K562 (cell line): ENCODE measurements at regions not wholly inside any gene's neighbourhood (a gene's known extent, or its start where the extent isn't known, plus 50 kb on each side); places are given as distances from the start of the nearest gene placed in this dataset.

Experiments used
- ATAC-seq: fragments of 200-7000 bp; cut with Tn5 transposase; 3 replicates; pipeline ENCODE4 v1.9.1; 2020; ENCODE audit warnings: moderate library complexity
- BruUV-seq: library from RNA; stranded (reverse); fragments of 400-500 nt; replicated peaks from 2 replicates; lab custom pipeline; 2021; lab: Mats Ljungman, UMichigan
- CTCF ChIA-PET: fragments of 300-600 bp; formaldehyde crosslinking; extraction: SDS; loops from one replicate; lab custom pipeline; 2021; ENCODE audit warnings: low intra/inter-chr PET ratio; lab: Yijun Ruan, JAX
- POLR2A ChIA-PET: fragments of 300-600, 350-650 bp; sonication (Branson Sonifier 250); formaldehyde crosslinking; extraction: SDS; loops from one replicate; lab custom pipeline; 2021; ENCODE audit warnings: antibody characterized with exemption, inconsistent platforms; lab: Yijun Ruan, JAX
- DNase-seq, 4 experiments: peaks; one replicate each; pipeline versions ENCODE4 v3.0.0 to v3.0.0-alpha.2; 2011 to 2018; ENCODE audit warnings: low spot score in 3 of 4, mixed read lengths in 3 of 4; ENCODE audit errors: extremely low read depth in 1 of 4
- FAIRE-seq: peaks from 2 replicates; lab custom pipeline; 2011; peaks lifted over from hg19 to GRCh38; lab: Jason Lieb, UNC
- H2AFZ ChIP-seq: 2 replicates; pipeline ENCODE4 v1.6.0; 2011; ENCODE audit warnings: low read depth, low read length, control low read depth, inconsistent platforms
- H3K27ac ChIP-seq: fragments of 200-600 bp; 3 replicates; pipeline ENCODE4 v1.8.0; 2011; ENCODE audit warnings: low read depth, mild to moderate bottlenecking, control low read depth, inconsistent platforms, low read length, moderate library complexity, mixed read lengths; ENCODE audit errors: extremely low read depth
- H3K27me3 ChIP-seq, 2 experiments: fragments of 300-600 bp in 1 of 2; 2 replicates in 1 of 2; 3 replicates in 1 of 2; pipeline versions ENCODE4 v1.6.0 to v1.8.0; 2011; ENCODE audit warnings: inconsistent platforms in 2 of 2, low read length in 2 of 2, mild to moderate bottlenecking in 1 of 2, mixed read lengths in 1 of 2, moderate library complexity in 1 of 2; ENCODE audit not compliant: control insufficient read depth in 2 of 2, insufficient read depth in 2 of 2
- H3K36me3 ChIP-seq: fragments of 300-600 bp; 3 replicates; pipeline ENCODE4 v1.8.0; 2011; ENCODE audit warnings: mild to moderate bottlenecking, low read length, inconsistent platforms; ENCODE audit not compliant: control insufficient read depth, insufficient read depth
- H3K4me1 ChIP-seq, 2 experiments: fragments of 200-600 bp in 1 of 2; replicated peaks in 1 of 2; 2 replicates in 1 of 2; 3 replicates in 1 of 2; pipeline versions ENCODE4 v1.5.1 to v1.8.0; 2011; ENCODE audit warnings: inconsistent platforms in 2 of 2, low read length in 2 of 2, mild to moderate bottlenecking in 1 of 2, mixed read lengths in 1 of 2, moderate library complexity in 1 of 2; ENCODE audit not compliant: control insufficient read depth in 2 of 2, insufficient read depth in 2 of 2
- H3K4me2 ChIP-seq: 2 replicates; pipeline ENCODE4 v1.6.1; 2011; ENCODE audit warnings: low read length, control low read depth, inconsistent platforms, mixed read lengths; ENCODE audit not compliant: insufficient read depth
- H3K4me3 ChIP-seq: fragments of 200-600 bp; sonication (generic), shearing (Covaris generic); 2 replicates; pipeline ENCODE4 v1.5.1; 2016; ENCODE audit warnings: control low read depth, inconsistent platforms
- H3K79me2 ChIP-seq: fragments of 200-600 bp; 3 replicates; pipeline ENCODE4 v1.8.0; 2011; ENCODE audit warnings: low read length, inconsistent platforms; ENCODE audit not compliant: control insufficient read depth, insufficient read depth
- H3K9ac ChIP-seq, 2 experiments: 2 replicates each; pipeline versions ENCODE4 v1.6.0 to v1.6.1; 2011; ENCODE audit warnings: low read depth in 2 of 2, low read length in 2 of 2, control low read depth in 1 of 2, inconsistent platforms in 1 of 2, mild to moderate bottlenecking in 1 of 2, mixed read lengths in 1 of 2; ENCODE audit not compliant: insufficient read depth in 1 of 2
- H3K9me1 ChIP-seq: one replicate; pipeline ENCODE4 v1.6.0; 2011; ENCODE audit warnings: inconsistent platforms, mild to moderate bottlenecking, low read length, moderate library complexity; ENCODE audit not compliant: control insufficient read depth, insufficient read depth
- H3K9me3 ChIP-seq: replicated peaks from 2 replicates; pipeline ENCODE4 v1.5.1; 2011; ENCODE audit warnings: low read depth, low read length, inconsistent platforms; ENCODE audit not compliant: control insufficient read depth, insufficient read depth
- H4K20me1 ChIP-seq: replicated peaks from 2 replicates; pipeline ENCODE4 v1.6.1; 2011; ENCODE audit warnings: low read length, inconsistent platforms, mixed read lengths; ENCODE audit not compliant: control insufficient read depth, insufficient read depth
- ARID4B ChIP-seq: sonication (generic); formaldehyde crosslinking; IDR thresholded peaks from 2 replicates; pipeline ENCODE4 v1.8.0; 2022; ENCODE audit warnings: mild to moderate bottlenecking, missing genetic modification reagents
- EHMT2 ChIP-seq: fragments of 450-650 bp; IDR thresholded peaks from 2 replicates; pipeline ENCODE4 v1.6.1; 2018; ENCODE audit warnings: antibody characterized with exemption
- GTF2A2 ChIP-seq: IDR thresholded peaks from 2 replicates; pipeline ENCODE4 v1.6.1; 2016; ENCODE audit warnings: mild to moderate bottlenecking, missing genetic modification characterization, missing compliant biosample characterization
- KDM2B ChIP-seq: fragments of 250-450 bp; sonication (Bioruptor Pico); IDR thresholded peaks from 2 replicates; pipeline ENCODE4 v1.8.0; 2021; ENCODE audit warnings: mild to moderate bottlenecking, moderate library complexity
- L3MBTL2 ChIP-seq: fragments of 450-650 bp; IDR thresholded peaks from 2 replicates; pipeline ENCODE4 v1.6.1; 2016; ENCODE audit warnings: mild to moderate bottlenecking, moderate library complexity
- NFIX ChIP-seq: fragments of 250-450 bp; sonication (Bioruptor Pico); IDR thresholded peaks from 2 replicates; pipeline ENCODE4 v1.4.0; 2020; ENCODE audit warnings: low read depth, mild to moderate bottlenecking, moderate library complexity
- RFX7 ChIP-seq: fragments of 250-450 bp; sonication (Bioruptor Pico); IDR thresholded peaks from 2 replicates; pipeline ENCODE4 v1.5.1; 2021; ENCODE audit warnings: mild to moderate bottlenecking
- TCF3 ChIP-seq: sonication (generic); formaldehyde crosslinking; IDR thresholded peaks from 2 replicates; pipeline ENCODE4 v1.4.0; 2020; ENCODE audit warnings: mild to moderate bottlenecking, missing genetic modification reagents
- ZFPM2 ChIP-seq: fragments of 250-450 bp; sonication (Bioruptor Pico); IDR thresholded peaks from 2 replicates; pipeline ENCODE4 v1.5.1; 2022; ENCODE audit warnings: mild to moderate bottlenecking
- ZFX ChIP-seq: sonication (generic); formaldehyde crosslinking; IDR thresholded peaks from 2 replicates; pipeline ENCODE4 v1.8.0; 2022; ENCODE audit warnings: mild to moderate bottlenecking, missing genetic modification reagents, moderate library complexity
- ZNF324 ChIP-seq: fragments of 250-450 bp; sonication (Bioruptor Pico); IDR thresholded peaks from 2 replicates; pipeline ENCODE4 v1.4.0; 2020; ENCODE audit warnings: mild to moderate bottlenecking
- WGBS: fragments of 100-300 bp; shearing (Covaris generic); methylation state at CpG from one replicate; pipeline ENCODE4 v1.1.6; 2016; ENCODE audit warnings: low coverage, mixed read lengths; ENCODE audit not compliant: insufficient coverage; ENCODE audit errors: missing lambda C conversion rate; 5-methylcytosine and 5-hydroxymethylcytosine counted together
- in situ Hi-C: fragments of 300-500 bp; cut with MboI; formaldehyde crosslinking; loops from 4 replicates; pipeline ENCODE4 v1.15.0; 2018; ENCODE audit warnings: inconsistent platforms, mixed read lengths
- intact Hi-C: fragments of 100-400 bp; cut with micrococcal nuclease; formaldehyde crosslinking; loops from 2 replicates; pipeline ENCODE4 v1.14.2; 2022
- TF ChIP-seq, protein P1 (sequence below): fragments of 250-450 bp; sonication (Bioruptor Pico); IDR thresholded peaks from 2 replicates; pipeline ENCODE4 v1.8.0; 2021; ENCODE audit warnings: moderate library complexity, mild to moderate bottlenecking, inconsistent platforms

DNA sequence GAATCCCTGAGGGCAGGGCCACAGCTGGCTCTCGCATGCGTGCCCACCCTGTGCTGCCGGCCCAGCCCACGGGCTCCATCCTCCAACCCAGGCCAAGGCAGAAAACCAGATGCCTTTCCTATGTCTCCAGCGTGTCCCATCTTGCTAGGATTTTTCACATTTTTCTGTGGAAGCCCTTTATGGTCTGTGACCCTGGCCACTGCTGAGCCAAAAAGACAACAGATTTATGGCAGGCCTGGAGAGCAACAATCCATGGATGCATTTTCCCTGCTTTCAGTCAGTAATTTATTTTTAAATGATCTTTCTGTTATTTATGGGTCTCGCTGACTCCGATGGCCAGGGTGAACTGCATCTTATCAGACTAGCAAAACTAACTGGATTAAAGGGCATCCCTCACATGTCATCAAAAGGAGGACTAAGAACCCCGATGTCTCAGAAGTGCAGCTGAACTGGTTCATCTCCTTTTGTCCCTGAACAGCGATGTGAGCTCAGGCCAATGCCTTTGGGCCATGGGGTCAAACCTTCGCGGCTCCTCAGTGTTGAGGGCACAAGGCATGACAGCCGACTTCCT, 346.0 kb downstream of the CYRIA start:
- ATAC-seq, result no peak
- Histone ChIP-seq H3K9ac (no peak overlapping the region), H3K27me3 (peaks cover 0 to 15% of the 10 kb centered on the region in 2 experiments; a peak in 1 of 5 replicates), H3K4me2 (no peak overlapping the region), H3K36me3 (no peaks in the 10 kb centered on the region), H2AFZ (no peak overlapping the region), H3K4me3 (no peak overlapping the region), H3K79me2 (no peaks in the 10 kb centered on the region), H3K9me1 (peaks cover 4% of the 10 kb centered on the region), H3K27ac (no peak overlapping the region), H3K4me1 (peaks cover 0 to 6% of the 10 kb centered on the region in 2 experiments; a peak in 2 of 5 replicates), H4K20me1 (no peaks in the 10 kb centered on the region), H3K9me3 (no peaks in the 10 kb centered on the region)
- no peak for DNase-seq
- in situ Hi-C loops (no loop called here), intact Hi-C loops (no loop called here)
- ChIA-PET CTCF (no interaction called here), POLR2A (no interaction called here)
- no peak for FAIRE-seq
- 8% methylated on average over 10 of the region's 12 CpGs for WGBS
- no TSS peak for BruUV-seq
- TF ChIP-seq, protein P1, sequence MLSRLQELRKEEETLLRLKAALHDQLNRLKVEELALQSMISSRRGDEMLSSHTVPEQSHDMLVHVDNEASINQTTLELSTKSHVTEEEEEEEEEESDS (CRISPR knock-in tag), result no peak
- TF ChIP-seq NFIX (CRISPR knock-in tag) (no peak), KDM2B (no peak), TCF3 (CRISPR knock-in tag) (no peak), L3MBTL2 (no peak), RFX7 (CRISPR knock-in tag) (no peak), ZFX (CRISPR knock-in tag) (no peak), GTF2A2 (tag) (no peak), ZNF324 (CRISPR knock-in tag) (no peak), EHMT2 (no peak), ZFPM2 (CRISPR knock-in tag) (no peak), ARID4B (CRISPR knock-in tag) (no peak)
